ENCODE measurements at regions not wholly inside any gene's neighbourhood (a gene's known extent, or its start where the extent isn't known, plus 50 kb on each side); places are given as distances from the start of the nearest gene placed in this dataset.

GRCh38 chr3:72101494-72101893, 316.5 kb upstream of the PROK2 start:
- peaks cover 29% of the 10 kb centered on the region for H3K27me3 Mint-ChIP-seq (ENCODE audit: insufficient read depth, low read depth)
- H3K4me3 Mint-ChIP-seq, result peak overlapping the region; percentile 44
- Histone ChIP-seq H3K27me3 (peaks cover 23% of the 10 kb centered on the region), H3K79me2 (ENCODE audit: low read depth) (no peaks in the 10 kb centered on the region), H3K4me2 (no peak overlapping the region), H3K4me1 (peaks cover 4% of the 10 kb centered on the region), H3K36me3 (no peaks in the 10 kb centered on the region), H3K4me3 (no peak overlapping the region), H2AFZ (replicated peaks) (no peak overlapping the region), H4K20me1 (ENCODE audit: low read depth) (no peaks in the 10 kb centered on the region), H3K9me3 (ENCODE audit: low read depth) (no peaks in the 10 kb centered on the region), H3K9ac (no peak overlapping the region), H3F3A (ENCODE audit: low read depth) (peaks cover 13% of the 10 kb centered on the region), H3K27ac (no peak overlapping the region)
- no peak overlapping the region for H3K27ac Mint-ChIP-seq
- TF ChIP-seq EZH2phosphoT487 (IDR thresholded peaks at IDR 0.05) (no peak), EZH2 (IDR thresholded peaks at IDR 0.05) (no peak)
- TF ChIP-seq, protein P1, sequence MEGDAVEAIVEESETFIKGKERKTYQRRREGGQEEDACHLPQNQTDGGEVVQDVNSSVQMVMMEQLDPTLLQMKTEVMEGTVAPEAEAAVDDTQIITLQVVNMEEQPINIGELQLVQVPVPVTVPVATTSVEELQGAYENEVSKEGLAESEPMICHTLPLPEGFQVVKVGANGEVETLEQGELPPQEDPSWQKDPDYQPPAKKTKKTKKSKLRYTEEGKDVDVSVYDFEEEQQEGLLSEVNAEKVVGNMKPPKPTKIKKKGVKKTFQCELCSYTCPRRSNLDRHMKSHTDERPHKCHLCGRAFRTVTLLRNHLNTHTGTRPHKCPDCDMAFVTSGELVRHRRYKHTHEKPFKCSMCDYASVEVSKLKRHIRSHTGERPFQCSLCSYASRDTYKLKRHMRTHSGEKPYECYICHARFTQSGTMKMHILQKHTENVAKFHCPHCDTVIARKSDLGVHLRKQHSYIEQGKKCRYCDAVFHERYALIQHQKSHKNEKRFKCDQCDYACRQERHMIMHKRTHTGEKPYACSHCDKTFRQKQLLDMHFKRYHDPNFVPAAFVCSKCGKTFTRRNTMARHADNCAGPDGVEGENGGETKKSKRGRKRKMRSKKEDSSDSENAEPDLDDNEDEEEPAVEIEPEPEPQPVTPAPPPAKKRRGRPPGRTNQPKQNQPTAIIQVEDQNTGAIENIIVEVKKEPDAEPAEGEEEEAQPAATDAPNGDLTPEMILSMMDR (IDR thresholded peaks at IDR 0.05), result no peak
- peaks cover 29% of the 10 kb centered on the region for H3K4me1 Mint-ChIP-seq
- H3K9me3 Mint-ChIP-seq, result no peaks in the 10 kb centered on the region
- no peak for DNase-seq (ENCODE audit: low spot score)
- H3K36me3 Mint-ChIP-seq, result no peaks in the 10 kb centered on the region

GRCh38 chr3:72100601-72101187, 315.7 kb upstream of the PROK2 start:
- H3K79me2 ChIP-seq (ENCODE audit: low read depth), result no peaks in the 10 kb centered on the region
- TF ChIP-seq EZH2phosphoT487 (IDR thresholded peaks at IDR 0.05) (no peak), EZH2 (IDR thresholded peaks at IDR 0.05) (no peak)
- TF ChIP-seq, protein P1 (IDR thresholded peaks at IDR 0.05), result no peak
- H3K27ac ChIP-seq, result no peak overlapping the region
- Mint-ChIP-seq H3K27me3 (ENCODE audit: insufficient read depth, low read depth) (peaks cover 29% of the 10 kb centered on the region), H3K36me3 (no peaks in the 10 kb centered on the region), H3K27ac (peak overlapping the region; percentile 58), H3K9me3 (no peaks in the 10 kb centered on the region), H3K4me1 (peaks cover 29% of the 10 kb centered on the region), H3K4me3 (peak overlapping the region; percentile 81)
- H3K9ac ChIP-seq, result no peak overlapping the region
- H3K4me1 ChIP-seq, result peaks cover 4% of the 10 kb centered on the region
- peak; percentile 81 for DNase-seq (ENCODE audit: low spot score)
- H2AFZ ChIP-seq (replicated peaks), result peak overlapping the region; percentile 92
- H3K27me3 ChIP-seq, result peaks cover 23% of the 10 kb centered on the region
- H4K20me1 ChIP-seq (ENCODE audit: low read depth), result no peaks in the 10 kb centered on the region
- no peaks in the 10 kb centered on the region for H3K36me3 ChIP-seq
- no peaks in the 10 kb centered on the region for H3K9me3 ChIP-seq (ENCODE audit: low read depth)
- peak overlapping the region; percentile 89 for H3K4me2 ChIP-seq
- peaks cover 13% of the 10 kb centered on the region for H3F3A ChIP-seq (ENCODE audit: low read depth)
- peak overlapping the region; percentile 56 for H3K4me3 ChIP-seq

DNA sequence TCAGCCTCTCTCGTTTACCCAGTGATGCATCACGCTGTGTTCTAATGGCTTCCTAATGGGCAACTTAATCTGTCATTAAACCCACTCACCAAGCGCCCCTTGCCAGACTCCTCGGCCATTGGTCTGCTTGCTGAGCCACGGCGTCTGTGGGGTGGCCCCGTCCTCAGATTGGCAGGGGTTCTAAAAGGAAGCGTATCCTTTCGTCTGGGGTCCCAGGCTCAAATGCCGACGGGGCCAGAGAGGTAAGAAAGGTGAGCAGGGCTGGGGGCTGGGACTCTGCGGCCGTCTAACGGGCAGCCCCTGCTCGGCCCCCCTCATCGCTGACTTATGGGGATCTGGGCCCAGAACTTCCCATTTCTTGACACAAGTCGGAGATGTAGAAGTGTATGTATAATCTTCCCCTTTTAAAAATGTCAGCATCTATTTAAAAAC, 315.1 kb upstream of the PROK2 start:
- Mint-ChIP-seq H3K4me3 (peak overlapping the region; percentile 81), H3K9me3 (no peaks in the 10 kb centered on the region), H3K27ac (no peak overlapping the region), H3K27me3 (ENCODE audit: insufficient read depth, low read depth) (peaks cover 29% of the 10 kb centered on the region), H3K36me3 (no peaks in the 10 kb centered on the region), H3K4me1 (peaks cover 29% of the 10 kb centered on the region)
- no peaks in the 10 kb centered on the region for H3K9me3 ChIP-seq (ENCODE audit: low read depth)
- DNase-seq (ENCODE audit: low spot score), result peak; percentile 68
- no peaks in the 10 kb centered on the region for H3K79me2 ChIP-seq (ENCODE audit: low read depth)
- peak overlapping the region; percentile 92 for H2AFZ ChIP-seq (replicated peaks)
- no peaks in the 10 kb centered on the region for H4K20me1 ChIP-seq (ENCODE audit: low read depth)
- peaks cover 4% of the 10 kb centered on the region for H3K4me1 ChIP-seq
- no peaks in the 10 kb centered on the region for H3K36me3 ChIP-seq
- peaks cover 13% of the 10 kb centered on the region for H3F3A ChIP-seq (ENCODE audit: low read depth)
- TF ChIP-seq EZH2phosphoT487 (IDR thresholded peaks at IDR 0.05) (no peak), EZH2 (IDR thresholded peaks at IDR 0.05) (no peak)
- TF ChIP-seq, protein P1 (IDR thresholded peaks at IDR 0.05), result no peak
- H3K27me3 ChIP-seq, result peaks cover 23% of the 10 kb centered on the region
- H3K9ac ChIP-seq, result no peak overlapping the region
- H3K4me3 ChIP-seq, result peak overlapping the region; percentile 56
- no peak overlapping the region for H3K27ac ChIP-seq
- H3K4me2 ChIP-seq, result peak overlapping the region; percentile 89
